ENCODE measurements at regions not wholly inside any gene's neighbourhood (a gene's known extent, or its start where the extent isn't known, plus 50 kb on each side); places are given as distances from the start of the nearest gene placed in this dataset.

- Mint-ChIP-seq H3K27me3 (no peaks in the 10 kb centered on the region), H3K9me3 (peaks cover 12% of the 10 kb centered on the region), H3K4me3 (no peak overlapping the region), H3K4me1 (ENCODE audit: low read depth) (no peaks in the 10 kb centered on the region), H3K27ac (no peak overlapping the region), H3K36me3 (ENCODE audit: low read depth) (no peaks in the 10 kb centered on the region)
- Histone ChIP-seq H3K4me1 (ENCODE audit: insufficient read depth, low read length) (no peaks in the 10 kb centered on the region), H3K36me3 (ENCODE audit: insufficient read depth, low read length) (no peaks in the 10 kb centered on the region), H3K27me3 (ENCODE audit: control insufficient read depth in 1 of 2, insufficient read depth in 2 of 2, low read length in 2 of 2) (no peaks in the 10 kb centered on the region), H3K27ac (ENCODE audit: low read depth in 1 of 2, low read length in 2 of 2) (no peak overlapping the region), H3K4me3 (ENCODE audit: low read length) (no peak overlapping the region), H3K9me3 (ENCODE audit: control insufficient read depth in 1 of 2, insufficient read depth in 1 of 2, low read length in 2 of 2) (no peaks in the 10 kb centered on the region)
- intact Hi-C loops (cut with DNase I, micrococcal nuclease): no loop called here
- no peak for DNase-seq
- ChIA-PET POLR2A (no interaction called here), CTCF (no interaction called here)
- ATAC-seq (ENCODE audit: poor library complexity): no peak
- TF ChIP-seq CTCF (IDR thresholded peaks at IDR 0.05): no peak
These were observed 146.5 kb upstream of the CDH10 start for GRCh38 chr5:24791326-24791725.

GRCh38 chr5:24789611-24790351 is 145.0 kb upstream of the CDH10 start:
- ATAC-seq (ENCODE audit: poor library complexity) (no peak), DNase-seq (no peak)
- Histone ChIP-seq H3K27ac (ENCODE audit: low read depth in 1 of 2, low read length in 2 of 2) (no peak overlapping the region), H3K27me3 (ENCODE audit: control insufficient read depth in 1 of 2, insufficient read depth in 2 of 2, low read length in 2 of 2) (no peaks in the 10 kb centered on the region), H3K4me1 (ENCODE audit: insufficient read depth, low read length) (no peaks in the 10 kb centered on the region), H3K36me3 (ENCODE audit: insufficient read depth, low read length) (no peaks in the 10 kb centered on the region), H3K4me3 (ENCODE audit: low read length) (no peak overlapping the region), H3K9me3 (ENCODE audit: control insufficient read depth in 1 of 2, insufficient read depth in 1 of 2, low read length in 2 of 2) (no peaks in the 10 kb centered on the region)
- Mint-ChIP-seq H3K9me3 (peaks cover 8% of the 10 kb centered on the region), H3K4me3 (no peak overlapping the region), H3K36me3 (ENCODE audit: low read depth) (no peaks in the 10 kb centered on the region), H3K4me1 (ENCODE audit: low read depth) (no peaks in the 10 kb centered on the region), H3K27me3 (no peaks in the 10 kb centered on the region), H3K27ac (no peak overlapping the region)
- ChIA-PET POLR2A (no interaction called here), CTCF (no interaction called here)
- intact Hi-C loops (cut with DNase I, micrococcal nuclease): no loop called here
- TF ChIP-seq CTCF (IDR thresholded peaks at IDR 0.05): no peak

GRCh38 chr5:24788829-24789514 is 144.2 kb upstream of the CDH10 start:
- TF ChIP-seq CTCF (IDR thresholded peaks at IDR 0.05): no peak

More at GRCh38 chr5:24788829-24789514, 144.2 kb upstream of the CDH10 start:
- no peaks in the 10 kb centered on the region for H3K27me3 ChIP-seq (ENCODE audit: control insufficient read depth in 1 of 2, insufficient read depth in 2 of 2, low read length in 2 of 2)
- H3K4me3 ChIP-seq (ENCODE audit: low read length): no peak overlapping the region
- ATAC-seq (ENCODE audit: poor library complexity): no peak
- no peak overlapping the region for H3K27ac ChIP-seq (ENCODE audit: low read depth in 1 of 2, low read length in 2 of 2)
- CTCF ChIA-PET: no interaction called here
- Mint-ChIP-seq H3K36me3 (ENCODE audit: low read depth) (no peaks in the 10 kb centered on the region), H3K4me1 (ENCODE audit: low read depth) (no peaks in the 10 kb centered on the region), H3K9me3 (peaks cover 8% of the 10 kb centered on the region), H3K27me3 (no peaks in the 10 kb centered on the region), H3K4me3 (no peak overlapping the region), H3K27ac (no peak overlapping the region)
- no peaks in the 10 kb centered on the region for H3K4me1 ChIP-seq (ENCODE audit: insufficient read depth, low read length)
- POLR2A ChIA-PET: no interaction called here
- intact Hi-C loops (cut with DNase I, micrococcal nuclease): no loop called here
- no peaks in the 10 kb centered on the region for H3K36me3 ChIP-seq (ENCODE audit: insufficient read depth, low read length)
- no peak for DNase-seq
- no peaks in the 10 kb centered on the region for H3K9me3 ChIP-seq (ENCODE audit: control insufficient read depth in 1 of 2, insufficient read depth in 1 of 2, low read length in 2 of 2)

Data from CD4-positive, alpha-beta T cell (primary cell).